PFSK-1 (cell line): ENCODE measurements at regions not wholly inside any gene's neighbourhood (a gene's known extent, or its start where the extent isn't known, plus 50 kb on each side); places are given as distances from the start of the nearest gene placed in this dataset.

Source experiments
- FOXP2 ChIP-seq: optimal IDR thresholded peaks from 2 replicates; pipeline ENCODE3; 2011; ENCODE audit warnings: borderline replicate concordance, control low read depth, inconsistent platforms; ENCODE audit not compliant: insufficient read depth; ENCODE audit errors: extremely low read length, extremely low read depth
- POLR2AphosphoS5 ChIP-seq: IDR thresholded peaks from 2 replicates; pipeline ENCODE4 v1.6.1; 2012; ENCODE audit warnings: low read depth, mild to moderate bottlenecking, control low read depth, low read length, moderate library complexity
- SIN3A ChIP-seq: IDR thresholded peaks from 2 replicates; pipeline ENCODE4 v1.6.1; 2012; ENCODE audit warnings: mild to moderate bottlenecking, low read length, moderate library complexity, borderline replicate concordance; ENCODE audit not compliant: insufficient read depth
- TAF1 ChIP-seq: IDR thresholded peaks from 2 replicates; pipeline ENCODE4 v1.6.1; 2012; ENCODE audit warnings: low read length, control low read depth, borderline replicate concordance; ENCODE audit not compliant: insufficient read depth
- TF ChIP-seq, protein P1 (sequence below), 2 experiments: IDR thresholded peaks; 2 replicates each; pipeline versions ENCODE4 v1.6.1 to v1.8.0; 2011 to 2012; ENCODE audit warnings: low read depth in 2 of 2, low read length in 2 of 2, control low read depth in 1 of 2, inconsistent platforms in 1 of 2, mild to moderate bottlenecking in 1 of 2, moderate library complexity in 1 of 2; ENCODE audit not compliant: insufficient read depth in 1 of 2

DNA sequence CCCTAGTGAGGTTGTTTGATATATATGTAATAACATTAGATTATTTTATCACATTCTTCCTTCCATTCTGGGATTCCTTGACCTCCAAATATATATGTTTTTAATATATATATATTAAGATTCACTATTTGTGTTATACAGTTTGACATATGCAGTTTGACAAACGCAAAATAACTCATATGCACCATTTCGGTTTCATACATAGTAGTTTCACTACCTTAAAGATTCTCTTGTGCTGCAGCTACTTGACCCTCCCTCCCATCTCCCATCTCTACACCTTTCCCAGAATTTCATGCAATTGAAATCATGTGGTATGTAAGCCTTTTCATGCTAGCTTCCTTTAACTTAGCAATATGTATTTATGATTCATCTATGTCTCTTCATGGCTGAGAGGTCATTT lies 1244.4 kb downstream of the SORCS3 start:
- TF ChIP-seq TAF1: no peak
- TF ChIP-seq FOXP2: no peak
- TF ChIP-seq POLR2AphosphoS5: no peak
- TF ChIP-seq, protein P1, sequence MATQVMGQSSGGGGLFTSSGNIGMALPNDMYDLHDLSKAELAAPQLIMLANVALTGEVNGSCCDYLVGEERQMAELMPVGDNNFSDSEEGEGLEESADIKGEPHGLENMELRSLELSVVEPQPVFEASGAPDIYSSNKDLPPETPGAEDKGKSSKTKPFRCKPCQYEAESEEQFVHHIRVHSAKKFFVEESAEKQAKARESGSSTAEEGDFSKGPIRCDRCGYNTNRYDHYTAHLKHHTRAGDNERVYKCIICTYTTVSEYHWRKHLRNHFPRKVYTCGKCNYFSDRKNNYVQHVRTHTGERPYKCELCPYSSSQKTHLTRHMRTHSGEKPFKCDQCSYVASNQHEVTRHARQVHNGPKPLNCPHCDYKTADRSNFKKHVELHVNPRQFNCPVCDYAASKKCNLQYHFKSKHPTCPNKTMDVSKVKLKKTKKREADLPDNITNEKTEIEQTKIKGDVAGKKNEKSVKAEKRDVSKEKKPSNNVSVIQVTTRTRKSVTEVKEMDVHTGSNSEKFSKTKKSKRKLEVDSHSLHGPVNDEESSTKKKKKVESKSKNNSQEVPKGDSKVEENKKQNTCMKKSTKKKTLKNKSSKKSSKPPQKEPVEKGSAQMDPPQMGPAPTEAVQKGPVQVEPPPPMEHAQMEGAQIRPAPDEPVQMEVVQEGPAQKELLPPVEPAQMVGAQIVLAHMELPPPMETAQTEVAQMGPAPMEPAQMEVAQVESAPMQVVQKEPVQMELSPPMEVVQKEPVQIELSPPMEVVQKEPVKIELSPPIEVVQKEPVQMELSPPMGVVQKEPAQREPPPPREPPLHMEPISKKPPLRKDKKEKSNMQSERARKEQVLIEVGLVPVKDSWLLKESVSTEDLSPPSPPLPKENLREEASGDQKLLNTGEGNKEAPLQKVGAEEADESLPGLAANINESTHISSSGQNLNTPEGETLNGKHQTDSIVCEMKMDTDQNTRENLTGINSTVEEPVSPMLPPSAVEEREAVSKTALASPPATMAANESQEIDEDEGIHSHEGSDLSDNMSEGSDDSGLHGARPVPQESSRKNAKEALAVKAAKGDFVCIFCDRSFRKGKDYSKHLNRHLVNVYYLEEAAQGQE (IDR thresholded peaks at IDR 0.05; ENCODE audit: insufficient read depth in 1 of 2, low read depth in 2 of 2, low read length in 2 of 2): no peak
- TF ChIP-seq SIN3A: no peak

DNA sequence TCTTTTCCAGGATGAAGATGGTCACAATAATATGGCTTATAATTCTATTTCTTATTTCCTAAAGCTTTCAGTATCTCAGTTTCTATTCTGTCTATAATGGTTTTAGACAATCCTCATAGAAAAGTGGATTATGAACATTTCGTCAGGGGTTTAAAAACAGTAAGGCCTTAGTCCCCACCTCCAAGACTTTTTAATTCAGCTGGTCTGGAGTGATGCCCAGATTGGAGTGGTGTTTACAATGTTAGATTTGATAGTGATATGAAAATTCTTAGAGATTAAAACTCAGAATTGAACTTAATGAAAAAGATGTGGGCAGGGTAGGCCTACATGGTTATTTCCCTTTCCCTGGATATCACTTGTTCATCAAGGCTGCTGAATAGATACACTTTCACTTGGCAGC lies 1238.3 kb downstream of the SORCS3 start:
- TF ChIP-seq TAF1 (no peak), FOXP2 (no peak), POLR2AphosphoS5 (no peak), SIN3A (no peak)
- TF ChIP-seq, protein P1 (IDR thresholded peaks at IDR 0.05; ENCODE audit: insufficient read depth in 1 of 2, low read depth in 2 of 2, low read length in 2 of 2): no peak

DNA sequence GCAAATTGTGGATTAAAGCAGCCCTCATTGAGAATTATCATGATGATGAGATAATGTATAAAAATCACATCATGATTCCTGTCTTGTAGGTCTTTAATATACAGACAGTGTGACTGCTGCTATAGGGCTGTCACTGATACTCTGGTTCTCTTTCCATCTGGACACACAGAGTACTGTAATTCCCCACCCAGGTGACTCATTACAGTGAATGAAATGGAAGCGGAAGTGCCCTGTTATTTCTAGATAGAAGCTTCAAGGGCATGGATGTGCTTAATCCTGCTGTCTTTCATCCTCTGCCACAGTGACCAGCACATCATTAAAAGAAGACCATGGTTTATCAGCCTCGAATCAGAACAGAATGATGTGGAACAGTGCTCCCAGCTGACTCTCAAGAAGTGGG lies 1234.0 kb downstream of the SORCS3 start:
- TF ChIP-seq TAF1 (no peak), POLR2AphosphoS5 (no peak), FOXP2 (no peak), SIN3A (no peak)
- TF ChIP-seq, protein P1 (IDR thresholded peaks at IDR 0.05; ENCODE audit: insufficient read depth in 1 of 2, low read depth in 2 of 2, low read length in 2 of 2): no peak

DNA sequence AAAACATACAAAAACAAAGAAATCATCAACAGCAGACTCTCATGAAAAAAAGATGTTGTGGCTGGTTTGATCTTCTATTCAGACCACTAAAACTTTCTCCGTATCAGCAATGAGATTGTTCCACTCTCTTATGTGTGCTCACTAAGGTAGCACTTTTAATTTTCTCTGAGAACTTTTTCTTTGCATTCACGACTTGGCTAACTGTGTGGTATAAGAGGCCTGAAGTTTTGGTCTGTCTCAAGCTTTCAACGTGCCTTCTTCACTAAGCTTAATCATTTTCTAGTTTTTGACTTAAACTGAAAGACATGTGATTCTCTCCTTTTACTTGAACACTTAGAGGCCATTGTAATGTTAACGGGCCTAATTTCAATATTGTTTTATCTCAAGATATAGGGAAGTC lies 1231.6 kb downstream of the SORCS3 start:
- no peak for TF ChIP-seq TAF1
- TF ChIP-seq FOXP2: no peak
- TF ChIP-seq, protein P1 (IDR thresholded peaks at IDR 0.05; ENCODE audit: insufficient read depth in 1 of 2, low read depth in 2 of 2, low read length in 2 of 2): no peak
- TF ChIP-seq SIN3A: no peak

DNA sequence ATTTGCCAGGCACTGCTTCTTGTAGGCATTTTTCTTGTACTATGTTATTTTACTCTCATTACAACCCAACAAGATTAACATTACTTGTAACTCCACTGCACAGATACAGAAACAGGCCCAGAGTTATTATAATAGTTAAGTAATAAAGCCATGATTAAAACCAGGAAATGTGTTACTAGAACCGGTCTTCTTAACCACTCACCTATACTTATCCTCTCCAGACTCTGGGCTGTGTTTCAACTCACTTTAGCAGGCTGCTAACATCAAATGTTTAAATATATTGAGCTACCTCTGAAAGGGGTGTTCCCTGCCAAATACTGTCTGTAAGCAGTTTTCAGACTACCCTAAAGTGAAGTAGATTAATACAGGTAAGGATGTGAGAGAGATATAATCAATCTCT lies 1227.8 kb downstream of the SORCS3 start:
- TF ChIP-seq, protein P1 (IDR thresholded peaks at IDR 0.05; ENCODE audit: insufficient read depth in 1 of 2, low read depth in 2 of 2, low read length in 2 of 2): no peak
- no peak for TF ChIP-seq TAF1
